ENCODE measurements at regions not wholly inside any gene's neighbourhood (a gene's known extent, or its start where the extent isn't known, plus 50 kb on each side); places are given as distances from the start of the nearest gene placed in this dataset.

DNA sequence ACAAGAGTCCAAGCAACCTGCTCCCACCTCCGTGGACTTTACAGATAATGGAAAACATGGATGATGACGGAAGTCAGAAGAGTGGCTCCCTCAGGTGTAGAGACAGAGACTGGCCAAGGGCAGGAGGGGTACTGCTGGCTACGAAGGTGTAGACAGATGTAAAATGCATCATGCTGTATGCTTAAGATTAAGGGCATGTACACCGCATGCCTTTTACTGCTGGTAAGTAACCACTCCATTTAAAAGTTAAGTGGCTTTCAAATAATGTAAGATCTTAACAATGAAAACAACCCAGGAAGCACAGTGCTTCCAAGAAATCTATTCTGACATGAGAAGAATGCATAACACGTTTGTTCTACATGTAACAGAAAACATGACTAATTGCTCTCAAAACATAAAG lies 76.9 kb upstream of the FAM9B start:
- H3K27me3 Mint-ChIP-seq (ENCODE audit: insufficient read depth, unreplicated experiment) = no peaks in the 10 kb centered on the region
- no peaks in the 10 kb centered on the region for H3K27me3 ChIP-seq (replicated peaks; ENCODE audit: control insufficient read depth, insufficient read depth, low read length)
- H3K27ac Mint-ChIP-seq (ENCODE audit: unreplicated experiment) = no peak overlapping the region
- intact Hi-C loops (cut with micrococcal nuclease; ENCODE audit: unreplicated experiment) = no loop called here
- H3K4me1 Mint-ChIP-seq (ENCODE audit: low read depth, unreplicated experiment) = no peaks in the 10 kb centered on the region
- H3K36me3 ChIP-seq (ENCODE audit: control insufficient read depth, insufficient read depth, low read length) = no peaks in the 10 kb centered on the region
- BruUV-seq (replicated peaks) = no TSS peak
- H3K4me3 ChIP-seq (ENCODE audit: low read depth, low read length) = no peak overlapping the region
- no peaks in the 10 kb centered on the region for H3K9me3 ChIP-seq
- POLR2A ChIA-PET = no interaction called here
- no peak overlapping the region for H3K4me3 Mint-ChIP-seq (ENCODE audit: unreplicated experiment)
- TF ChIP-seq, protein P1, sequence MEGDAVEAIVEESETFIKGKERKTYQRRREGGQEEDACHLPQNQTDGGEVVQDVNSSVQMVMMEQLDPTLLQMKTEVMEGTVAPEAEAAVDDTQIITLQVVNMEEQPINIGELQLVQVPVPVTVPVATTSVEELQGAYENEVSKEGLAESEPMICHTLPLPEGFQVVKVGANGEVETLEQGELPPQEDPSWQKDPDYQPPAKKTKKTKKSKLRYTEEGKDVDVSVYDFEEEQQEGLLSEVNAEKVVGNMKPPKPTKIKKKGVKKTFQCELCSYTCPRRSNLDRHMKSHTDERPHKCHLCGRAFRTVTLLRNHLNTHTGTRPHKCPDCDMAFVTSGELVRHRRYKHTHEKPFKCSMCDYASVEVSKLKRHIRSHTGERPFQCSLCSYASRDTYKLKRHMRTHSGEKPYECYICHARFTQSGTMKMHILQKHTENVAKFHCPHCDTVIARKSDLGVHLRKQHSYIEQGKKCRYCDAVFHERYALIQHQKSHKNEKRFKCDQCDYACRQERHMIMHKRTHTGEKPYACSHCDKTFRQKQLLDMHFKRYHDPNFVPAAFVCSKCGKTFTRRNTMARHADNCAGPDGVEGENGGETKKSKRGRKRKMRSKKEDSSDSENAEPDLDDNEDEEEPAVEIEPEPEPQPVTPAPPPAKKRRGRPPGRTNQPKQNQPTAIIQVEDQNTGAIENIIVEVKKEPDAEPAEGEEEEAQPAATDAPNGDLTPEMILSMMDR (IDR thresholded peaks at IDR 0.05; ENCODE audit: insufficient read depth in 1 of 2, low read depth in 1 of 2, low read length in 1 of 2, severe bottlenecking in 1 of 2, unreplicated experiment in 1 of 2) = no peak
- H3K9me3 Mint-ChIP-seq (ENCODE audit: unreplicated experiment) = no peaks in the 10 kb centered on the region
- H3K4me1 ChIP-seq = no peaks in the 10 kb centered on the region
- no peaks in the 10 kb centered on the region for H3K36me3 Mint-ChIP-seq (ENCODE audit: insufficient read depth, unreplicated experiment)
- CTCF ChIA-PET = no interaction called here
- no peak for DNase-seq

DNA sequence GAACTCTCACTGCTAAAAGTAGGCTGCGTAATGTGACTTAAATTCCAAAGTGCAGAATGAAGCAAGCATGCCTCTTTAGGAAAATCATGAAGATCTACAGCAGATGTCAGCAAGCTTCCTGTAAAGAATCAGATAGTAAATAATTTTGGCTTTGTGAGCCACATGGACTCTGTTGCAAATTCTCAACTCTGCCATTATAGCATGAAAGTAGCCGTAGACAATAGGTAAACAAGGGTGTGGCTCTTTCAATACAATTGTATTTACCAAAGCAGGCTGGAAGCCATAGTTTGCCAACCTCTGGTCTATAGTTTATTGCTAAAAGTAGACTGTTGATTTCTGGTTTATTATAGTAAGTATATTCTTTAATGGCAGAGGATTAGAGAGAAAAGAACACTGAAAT lies 80.3 kb upstream of the FAM9B start:
- H3K9me3 ChIP-seq = no peaks in the 10 kb centered on the region
- no peaks in the 10 kb centered on the region for H3K27me3 ChIP-seq (replicated peaks; ENCODE audit: control insufficient read depth, insufficient read depth, low read length)
- TF ChIP-seq, protein P1 (IDR thresholded peaks at IDR 0.05; ENCODE audit: insufficient read depth in 1 of 2, low read depth in 1 of 2, low read length in 1 of 2, severe bottlenecking in 1 of 2, unreplicated experiment in 1 of 2) = no peak
- no peaks in the 10 kb centered on the region for H3K36me3 Mint-ChIP-seq (ENCODE audit: insufficient read depth, unreplicated experiment)
- intact Hi-C loops (cut with micrococcal nuclease; ENCODE audit: unreplicated experiment) = no loop called here
- no peaks in the 10 kb centered on the region for H3K27me3 Mint-ChIP-seq (ENCODE audit: insufficient read depth, unreplicated experiment)
- no peaks in the 10 kb centered on the region for H3K36me3 ChIP-seq (ENCODE audit: control insufficient read depth, insufficient read depth, low read length)
- H3K4me1 ChIP-seq = no peaks in the 10 kb centered on the region
- no peak overlapping the region for H3K4me3 Mint-ChIP-seq (ENCODE audit: unreplicated experiment)
- H3K27ac Mint-ChIP-seq (ENCODE audit: unreplicated experiment) = no peak overlapping the region
- POLR2A ChIA-PET = no interaction called here
- H3K4me1 Mint-ChIP-seq (ENCODE audit: low read depth, unreplicated experiment) = no peaks in the 10 kb centered on the region
- H3K9me3 Mint-ChIP-seq (ENCODE audit: unreplicated experiment) = no peaks in the 10 kb centered on the region
- BruUV-seq (replicated peaks) = no TSS peak
- CTCF ChIA-PET = no interaction called here
- H3K4me3 ChIP-seq (ENCODE audit: low read depth, low read length) = no peak overlapping the region
- DNase-seq = no peak

DNA sequence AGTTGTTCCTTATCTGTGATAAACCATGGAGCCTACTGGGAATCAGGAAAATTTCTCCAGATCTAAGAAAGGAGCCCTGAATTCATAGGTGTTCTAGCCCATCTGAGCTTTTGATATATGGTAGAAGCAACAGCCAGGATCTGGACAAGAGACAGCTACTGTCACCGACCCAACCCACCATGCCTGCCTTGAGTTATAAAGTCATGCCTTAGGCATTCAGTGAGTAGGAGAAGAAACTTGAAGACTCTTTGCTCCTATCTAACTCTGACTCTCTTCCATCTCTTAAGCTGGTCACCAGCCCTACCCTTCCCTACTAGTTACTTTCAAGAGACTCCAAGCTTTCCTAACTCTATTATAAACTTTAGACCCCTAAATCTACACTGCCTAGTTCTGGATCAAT lies 83.9 kb upstream of the FAM9B start:
- Histone ChIP-seq H3K36me3 (ENCODE audit: control insufficient read depth, insufficient read depth, low read length) (no peaks in the 10 kb centered on the region), H3K4me1 (no peaks in the 10 kb centered on the region), H3K4me3 (ENCODE audit: low read depth, low read length) (no peak overlapping the region), H3K9me3 (no peaks in the 10 kb centered on the region), H3K27me3 (replicated peaks; ENCODE audit: control insufficient read depth, insufficient read depth, low read length) (no peaks in the 10 kb centered on the region)
- intact Hi-C loops (cut with micrococcal nuclease; ENCODE audit: unreplicated experiment) = no loop called here
- peaks cover 10% of the 10 kb centered on the region for H3K9me3 Mint-ChIP-seq (ENCODE audit: unreplicated experiment)
- TF ChIP-seq, protein P1 (IDR thresholded peaks at IDR 0.05; ENCODE audit: insufficient read depth in 1 of 2, low read depth in 1 of 2, low read length in 1 of 2, severe bottlenecking in 1 of 2, unreplicated experiment in 1 of 2) = no peak
- peaks cover 3% of the 10 kb centered on the region for H3K27me3 Mint-ChIP-seq (ENCODE audit: insufficient read depth, unreplicated experiment)
- no TSS peak for BruUV-seq (replicated peaks)
- H3K27ac Mint-ChIP-seq (ENCODE audit: unreplicated experiment) = no peak overlapping the region
- H3K36me3 Mint-ChIP-seq (ENCODE audit: insufficient read depth, unreplicated experiment) = no peaks in the 10 kb centered on the region
- DNase-seq = no peak
- no peak overlapping the region for H3K4me3 Mint-ChIP-seq (ENCODE audit: unreplicated experiment)
- ChIA-PET CTCF (no interaction called here), POLR2A (no interaction called here)
- H3K4me1 Mint-ChIP-seq (ENCODE audit: low read depth, unreplicated experiment) = no peaks in the 10 kb centered on the region

Measured in Caco-2 (cell line).